ENCODE measurements at regions not wholly inside any gene's neighbourhood (a gene's known extent, or its start where the extent isn't known, plus 50 kb on each side); places are given as distances from the start of the nearest gene placed in this dataset.
"Not testable (repeated sequence)": the region's sequence is repeated elsewhere in the genome, so short reads cannot be mapped to it uniquely, and the experiment has no call there.

DNA sequence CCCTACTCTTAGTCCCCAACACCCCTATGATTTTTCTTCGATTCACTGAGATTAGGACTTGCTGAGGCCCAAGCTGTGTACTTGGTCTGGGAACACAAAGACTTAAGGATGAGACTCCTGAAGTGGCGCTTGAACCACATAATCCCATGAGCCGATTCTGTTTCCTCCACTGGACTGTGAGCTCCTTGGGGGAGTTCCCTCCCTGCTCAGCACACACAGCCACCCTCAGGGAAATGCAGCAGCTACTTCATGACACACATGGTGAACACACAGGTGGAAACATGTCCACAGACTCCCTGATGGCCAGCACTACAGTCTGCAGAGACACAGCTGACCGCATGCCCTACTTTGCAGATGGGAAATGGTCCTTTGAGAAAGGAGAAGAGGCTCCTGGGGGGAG lies 101.1 kb downstream of the C5orf15 start:
- Histone ChIP-seq H3K36me3 (ENCODE audit: insufficient read depth, low read length) (no peaks in the 10 kb centered on the region), H3K4me2 (ENCODE audit: low read length) (no peak overlapping the region), H3K9me3 (replicated peaks; ENCODE audit: low read length) (no peaks in the 10 kb centered on the region), H3K4me3 (ENCODE audit: low read length) (no peak overlapping the region), H3K9ac (ENCODE audit: low read depth, low read length) (no peak overlapping the region), H3K27me3 (ENCODE audit: control insufficient read depth, insufficient read depth, low read length) (peaks cover 45% of the 10 kb centered on the region), H3K4me1 (ENCODE audit: control insufficient read depth, insufficient read depth, low read length) (peaks cover 17% of the 10 kb centered on the region)

DNA sequence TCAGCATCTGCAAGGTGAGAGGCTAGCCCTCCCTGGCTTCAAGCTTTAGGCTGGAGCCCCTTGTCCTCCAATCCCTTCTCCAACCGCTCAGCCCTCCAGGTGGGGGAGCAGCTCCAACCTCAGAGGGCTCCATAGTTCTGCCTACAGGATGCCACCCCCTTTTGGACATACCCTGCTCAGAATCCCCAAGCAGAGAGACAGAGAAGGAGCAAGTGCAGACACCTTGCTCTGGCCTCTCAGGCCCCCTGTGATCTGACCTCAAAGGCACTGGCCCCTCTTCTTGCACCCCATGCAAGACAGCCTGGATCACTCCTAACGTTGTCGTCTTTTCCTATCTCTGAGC lies 101.6 kb downstream of the C5orf15 start:
- Histone ChIP-seq H3K4me3 (ENCODE audit: low read length) (no peak overlapping the region), H3K4me2 (ENCODE audit: low read length) (no peak overlapping the region), H3K9ac (ENCODE audit: low read depth, low read length) (no peak overlapping the region), H3K9me3 (replicated peaks; ENCODE audit: low read length) (no peaks in the 10 kb centered on the region), H3K36me3 (ENCODE audit: insufficient read depth, low read length) (no peaks in the 10 kb centered on the region), H3K27me3 (ENCODE audit: control insufficient read depth, insufficient read depth, low read length) (peaks cover 45% of the 10 kb centered on the region), H3K4me1 (ENCODE audit: control insufficient read depth, insufficient read depth, low read length) (peaks cover 17% of the 10 kb centered on the region)

DNA sequence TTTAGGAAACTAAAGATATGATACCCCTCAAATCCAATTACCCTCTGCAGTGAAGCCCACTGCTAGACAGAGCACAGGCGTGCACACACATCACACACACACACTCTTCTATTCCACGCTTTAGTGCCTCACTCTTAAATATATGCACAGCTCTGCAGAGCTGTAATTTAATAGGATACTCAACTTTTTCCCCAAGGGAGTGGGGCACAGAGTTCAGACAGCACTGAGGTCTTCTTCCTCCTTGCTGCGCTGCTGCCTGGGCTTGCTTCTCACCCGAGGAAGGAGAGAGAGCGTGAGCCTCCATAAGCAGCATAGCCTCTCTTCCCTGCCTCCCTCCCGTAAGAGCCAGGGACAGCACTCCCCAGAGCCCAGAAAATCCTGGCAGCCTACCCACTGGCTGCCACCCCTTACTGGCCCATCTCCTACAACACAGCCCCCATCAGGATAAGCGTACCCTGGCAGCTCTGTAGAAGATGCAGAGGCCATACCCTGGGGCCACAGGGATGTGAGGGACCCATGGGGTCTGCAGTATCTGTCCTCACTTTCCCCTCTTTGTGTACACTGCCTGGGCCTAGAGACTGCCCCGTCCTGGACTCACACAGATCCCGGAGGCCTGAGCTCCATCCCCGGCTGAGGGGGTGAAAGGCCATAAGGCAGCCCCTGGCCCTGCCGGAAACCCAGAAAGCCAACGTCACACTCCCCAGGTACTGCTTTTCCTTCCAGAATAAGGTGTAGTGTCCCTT lies 102.1 kb downstream of the C5orf15 start:
- H3K27me3 ChIP-seq (ENCODE audit: control insufficient read depth, insufficient read depth, low read length): peaks cover 45% of the 10 kb centered on the region
- no peak overlapping the region for H3K4me2 ChIP-seq (ENCODE audit: low read length)
- no peaks in the 10 kb centered on the region for H3K9me3 ChIP-seq (replicated peaks; ENCODE audit: low read length)
- no peak overlapping the region for H3K4me3 ChIP-seq (ENCODE audit: low read length)
- no peak overlapping the region for H3K9ac ChIP-seq (ENCODE audit: low read depth, low read length)
- peaks cover 17% of the 10 kb centered on the region for H3K4me1 ChIP-seq (ENCODE audit: control insufficient read depth, insufficient read depth, low read length)
- H3K36me3 ChIP-seq (ENCODE audit: insufficient read depth, low read length): no peaks in the 10 kb centered on the region

DNA sequence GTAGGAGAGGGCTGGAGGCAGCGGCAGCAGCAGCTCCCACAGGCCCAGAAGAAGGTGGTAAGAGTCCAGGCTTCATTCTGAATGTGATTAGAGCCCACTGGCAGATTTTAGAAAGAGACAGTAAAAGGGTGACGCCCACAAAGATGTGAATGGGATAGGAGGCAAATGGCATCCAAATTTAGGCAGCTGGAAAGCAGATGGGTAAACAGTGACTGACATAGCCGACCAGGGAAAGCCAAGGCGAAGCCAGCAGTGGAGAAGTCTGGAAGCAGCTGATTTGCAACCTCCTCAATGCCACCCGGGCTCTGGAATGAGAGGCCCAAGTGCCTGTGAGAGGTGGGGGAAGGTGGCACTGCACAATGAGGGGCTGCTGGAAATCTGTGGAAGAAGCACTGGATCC lies 103.3 kb downstream of the C5orf15 start:
- H3K9me3 ChIP-seq (replicated peaks; ENCODE audit: low read length): no peaks in the 10 kb centered on the region
- no peak overlapping the region for H3K4me2 ChIP-seq (ENCODE audit: low read length)
- H3K9ac ChIP-seq (ENCODE audit: low read depth, low read length): no peak overlapping the region
- peaks cover 38% of the 10 kb centered on the region for H3K27me3 ChIP-seq (ENCODE audit: control insufficient read depth, insufficient read depth, low read length)
- no peak overlapping the region for H3K4me3 ChIP-seq (ENCODE audit: low read length)
- peaks cover 7% of the 10 kb centered on the region for H3K4me1 ChIP-seq (ENCODE audit: control insufficient read depth, insufficient read depth, low read length)
- H3K36me3 ChIP-seq (ENCODE audit: insufficient read depth, low read length): no peaks in the 10 kb centered on the region

DNA sequence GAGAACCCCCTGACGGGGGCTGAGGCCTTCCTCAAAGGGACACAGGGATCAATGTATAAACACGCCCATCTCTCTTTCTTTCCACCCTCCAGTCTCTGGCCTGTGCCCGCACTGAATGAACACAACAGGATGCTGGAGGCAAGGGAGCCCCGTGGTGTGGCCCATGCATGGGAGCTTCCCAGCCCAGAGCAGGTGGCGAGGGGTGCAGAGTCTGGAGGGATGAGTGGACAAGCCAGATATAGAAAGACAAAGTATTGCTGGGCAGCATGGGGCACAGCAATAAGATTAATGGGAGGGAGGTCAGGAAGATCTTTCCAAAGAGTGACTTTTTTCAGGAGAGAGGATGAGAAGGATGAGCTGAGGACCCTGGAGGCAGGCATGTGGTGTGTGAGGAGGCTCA lies 103.7 kb downstream of the C5orf15 start:
- Histone ChIP-seq H3K9me3 (replicated peaks; ENCODE audit: low read length) (no peaks in the 10 kb centered on the region), H3K4me3 (ENCODE audit: low read length) (no peak overlapping the region), H3K4me2 (ENCODE audit: low read length) (no peak overlapping the region), H3K9ac (ENCODE audit: low read depth, low read length) (no peak overlapping the region), H3K4me1 (ENCODE audit: control insufficient read depth, insufficient read depth, low read length) (peaks cover 5% of the 10 kb centered on the region), H3K36me3 (ENCODE audit: insufficient read depth, low read length) (no peaks in the 10 kb centered on the region), H3K27me3 (ENCODE audit: control insufficient read depth, insufficient read depth, low read length) (peaks cover 33% of the 10 kb centered on the region)

DNA sequence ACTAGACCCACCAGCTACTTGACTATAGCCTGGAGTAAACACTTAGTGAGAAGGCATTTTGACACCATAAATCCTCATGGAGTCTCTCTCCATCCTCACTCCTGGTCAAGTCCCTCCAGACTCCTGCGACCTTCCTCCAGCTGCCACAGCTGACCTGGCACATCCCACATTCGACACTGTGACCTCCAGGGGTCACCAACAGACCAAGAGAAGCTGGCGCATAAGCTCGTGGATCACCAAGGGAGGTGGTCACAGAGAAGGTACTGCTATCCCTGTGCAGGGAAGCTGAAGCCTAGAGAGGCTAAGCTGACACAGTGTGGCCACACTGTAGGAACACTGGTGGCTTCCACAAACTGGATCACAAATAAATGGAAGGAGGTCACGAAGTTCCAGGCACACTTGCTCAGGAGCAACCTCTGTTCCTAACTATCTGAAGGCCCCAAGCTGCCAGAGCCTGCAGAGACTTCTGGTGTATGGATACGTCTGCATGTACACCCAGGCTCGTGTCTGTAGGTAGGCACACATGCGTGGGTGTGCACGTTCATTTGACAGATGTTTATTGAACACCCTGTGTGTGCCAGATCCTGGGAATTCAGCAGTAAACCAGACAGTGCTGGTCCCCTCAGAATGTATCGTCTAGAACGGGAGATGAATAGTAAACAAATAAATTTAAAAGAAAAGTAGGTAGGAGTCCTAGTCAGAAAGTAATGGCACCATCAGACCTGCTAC lies 104.4 kb downstream of the C5orf15 start:
- no peak overlapping the region for H3K4me2 ChIP-seq (ENCODE audit: low read length)
- no peaks in the 10 kb centered on the region for H3K9me3 ChIP-seq (replicated peaks; ENCODE audit: low read length)
- H3K27me3 ChIP-seq (ENCODE audit: control insufficient read depth, insufficient read depth, low read length): peaks cover 29% of the 10 kb centered on the region
- H3K9ac ChIP-seq (ENCODE audit: low read depth, low read length): no peak overlapping the region
- no peaks in the 10 kb centered on the region for H3K36me3 ChIP-seq (ENCODE audit: insufficient read depth, low read length)
- no peaks in the 10 kb centered on the region for H3K4me1 ChIP-seq (ENCODE audit: control insufficient read depth, insufficient read depth, low read length)
- no peak overlapping the region for H3K4me3 ChIP-seq (ENCODE audit: low read length)

DNA sequence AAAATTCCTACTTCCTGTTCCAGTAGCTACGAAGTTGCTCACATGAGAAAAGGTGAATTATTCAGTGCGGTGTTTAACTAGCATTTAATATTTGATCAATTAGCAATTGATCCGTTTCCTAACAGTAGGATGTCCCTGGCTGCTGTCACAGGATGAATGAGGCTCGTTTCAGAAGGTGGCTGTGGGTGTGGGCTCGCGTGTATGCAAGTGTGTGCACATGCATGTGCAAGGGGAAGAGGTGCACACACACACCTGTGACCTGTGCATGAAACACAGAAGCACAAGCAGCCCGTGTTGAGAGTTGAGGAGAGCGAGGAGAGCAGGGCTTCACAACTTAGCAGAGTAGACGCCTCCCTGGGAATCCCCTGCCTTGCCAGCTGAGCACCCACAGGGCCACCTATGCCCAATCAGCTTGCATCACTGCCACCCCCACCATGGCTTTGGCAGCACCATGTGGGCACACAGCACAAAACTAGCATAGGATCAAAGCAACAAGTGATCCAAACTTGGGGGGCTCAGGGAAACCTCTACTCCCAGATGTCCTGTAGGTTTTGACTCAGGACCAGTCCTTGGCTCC lies 107.2 kb downstream of the C5orf15 start:
- no peaks in the 10 kb centered on the region for H3K9me3 ChIP-seq (replicated peaks; ENCODE audit: low read length)
- H3K4me2 ChIP-seq (ENCODE audit: low read length): no peak overlapping the region
- no peak overlapping the region for H3K9ac ChIP-seq (ENCODE audit: low read depth, low read length)
- no peaks in the 10 kb centered on the region for H3K4me1 ChIP-seq (ENCODE audit: control insufficient read depth, insufficient read depth, low read length)
- no peak overlapping the region for H3K4me3 ChIP-seq (ENCODE audit: low read length)
- H3K36me3 ChIP-seq (ENCODE audit: insufficient read depth, low read length): no peaks in the 10 kb centered on the region
- peaks cover 29% of the 10 kb centered on the region for H3K27me3 ChIP-seq (ENCODE audit: control insufficient read depth, insufficient read depth, low read length)

DNA sequence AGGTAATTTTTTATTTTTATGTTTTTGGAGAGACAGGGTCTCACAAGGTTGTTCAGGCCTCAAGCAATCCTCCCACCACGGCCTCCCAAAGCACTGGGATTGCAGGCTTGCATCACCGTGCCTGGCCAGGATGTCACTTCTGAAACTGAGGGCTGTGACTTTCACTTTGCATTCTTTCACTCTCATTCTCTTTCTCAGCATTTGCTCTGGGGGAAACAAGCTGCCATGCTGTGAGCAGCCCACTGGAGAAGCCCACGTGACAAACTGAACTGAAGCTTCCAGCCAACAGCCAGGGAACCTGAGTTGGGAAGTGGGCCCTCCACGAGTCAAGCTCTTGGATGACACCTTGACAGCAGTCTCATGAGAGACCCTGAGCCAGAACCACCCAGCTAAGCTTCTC lies 109.4 kb downstream of the C5orf15 start:
- Histone ChIP-seq H3K27me3 (ENCODE audit: control insufficient read depth, insufficient read depth, low read length) (peaks cover 27% of the 10 kb centered on the region), H3K36me3 (ENCODE audit: insufficient read depth, low read length) (no peaks in the 10 kb centered on the region), H3K9me3 (replicated peaks; ENCODE audit: low read length) (no peaks in the 10 kb centered on the region), H3K4me3 (ENCODE audit: low read length) (no peak overlapping the region), H3K9ac (ENCODE audit: low read depth, low read length) (no peak overlapping the region), H3K4me1 (ENCODE audit: control insufficient read depth, insufficient read depth, low read length) (no peaks in the 10 kb centered on the region), H3K4me2 (ENCODE audit: low read length) (no peak overlapping the region)

DNA sequence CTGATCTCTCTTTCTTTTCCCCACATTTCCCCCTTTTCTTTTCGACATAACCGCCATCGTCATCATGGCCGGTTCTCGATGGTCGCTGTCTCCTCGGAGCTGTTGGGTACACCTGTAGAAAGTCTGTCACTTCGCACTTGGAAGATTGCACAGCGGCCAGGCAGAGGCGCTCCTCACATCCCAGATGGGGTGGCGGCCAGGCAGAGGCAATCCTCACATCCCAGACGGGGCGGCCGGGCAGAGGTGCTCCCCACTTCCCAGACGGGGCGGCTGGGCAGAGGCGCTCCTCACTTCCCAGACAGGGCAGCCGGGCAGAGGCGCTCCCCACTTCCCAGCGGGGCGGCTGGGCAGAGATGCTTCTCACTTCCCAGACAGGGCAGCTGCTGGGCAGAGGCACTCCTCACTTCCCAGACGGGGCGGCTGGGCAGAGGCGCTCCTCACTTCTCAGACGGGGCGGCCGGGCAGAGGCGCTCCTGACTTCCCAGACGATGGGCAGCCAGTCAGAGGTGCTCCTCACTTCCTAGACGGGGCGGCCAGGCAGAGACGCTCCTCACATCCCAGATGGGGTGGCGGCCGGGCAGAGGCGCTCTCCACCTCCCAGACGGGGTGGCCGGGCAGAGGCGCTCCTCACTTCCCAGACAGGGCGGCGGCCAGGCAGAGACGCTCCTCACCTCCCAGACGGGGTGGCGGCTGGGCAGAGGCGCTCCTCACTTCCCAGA lies 110.7 kb downstream of the C5orf15 start:
- H3K4me2 ChIP-seq (ENCODE audit: low read length); H3K9me3 ChIP-seq (replicated peaks; ENCODE audit: low read length); H3K9ac ChIP-seq (ENCODE audit: low read depth, low read length); H3K4me1 ChIP-seq (ENCODE audit: control insufficient read depth, insufficient read depth, low read length); H3K4me3 ChIP-seq (ENCODE audit: low read length); H3K36me3 ChIP-seq (ENCODE audit: insufficient read depth, low read length): not testable (repeated sequence)
- H3K27me3 ChIP-seq (ENCODE audit: control insufficient read depth, insufficient read depth, low read length): peaks cover 18% of the 10 kb centered on the region

DNA sequence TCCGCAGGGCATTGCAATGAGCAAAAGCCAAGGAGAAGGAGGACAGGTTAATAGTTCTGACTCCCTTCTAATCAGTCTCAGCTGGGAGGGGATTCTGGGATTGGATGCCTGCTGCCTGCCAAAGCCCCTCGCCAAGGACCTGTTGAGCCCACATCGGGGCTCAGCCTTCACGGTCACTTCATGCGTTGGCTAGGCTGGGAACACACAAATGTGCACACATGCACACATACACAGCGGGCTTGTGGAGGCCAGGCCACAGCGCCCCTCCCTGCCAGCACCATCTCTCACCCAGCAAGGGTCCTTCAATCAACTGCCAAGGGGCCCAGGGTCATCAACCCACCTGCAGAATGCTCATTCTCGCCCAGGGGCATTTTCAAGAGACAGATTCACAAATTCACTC lies 113.9 kb downstream of the C5orf15 start:
- H3K9me3 ChIP-seq (replicated peaks; ENCODE audit: low read length): no peaks in the 10 kb centered on the region
- no peak overlapping the region for H3K4me3 ChIP-seq (ENCODE audit: low read length)
- no peaks in the 10 kb centered on the region for H3K4me1 ChIP-seq (ENCODE audit: control insufficient read depth, insufficient read depth, low read length)
- no peaks in the 10 kb centered on the region for H3K36me3 ChIP-seq (ENCODE audit: insufficient read depth, low read length)
- H3K9ac ChIP-seq (ENCODE audit: low read depth, low read length): no peak overlapping the region
- no peak overlapping the region for H3K4me2 ChIP-seq (ENCODE audit: low read length)
- H3K27me3 ChIP-seq (ENCODE audit: control insufficient read depth, insufficient read depth, low read length): peaks cover 35% of the 10 kb centered on the region

DNA sequence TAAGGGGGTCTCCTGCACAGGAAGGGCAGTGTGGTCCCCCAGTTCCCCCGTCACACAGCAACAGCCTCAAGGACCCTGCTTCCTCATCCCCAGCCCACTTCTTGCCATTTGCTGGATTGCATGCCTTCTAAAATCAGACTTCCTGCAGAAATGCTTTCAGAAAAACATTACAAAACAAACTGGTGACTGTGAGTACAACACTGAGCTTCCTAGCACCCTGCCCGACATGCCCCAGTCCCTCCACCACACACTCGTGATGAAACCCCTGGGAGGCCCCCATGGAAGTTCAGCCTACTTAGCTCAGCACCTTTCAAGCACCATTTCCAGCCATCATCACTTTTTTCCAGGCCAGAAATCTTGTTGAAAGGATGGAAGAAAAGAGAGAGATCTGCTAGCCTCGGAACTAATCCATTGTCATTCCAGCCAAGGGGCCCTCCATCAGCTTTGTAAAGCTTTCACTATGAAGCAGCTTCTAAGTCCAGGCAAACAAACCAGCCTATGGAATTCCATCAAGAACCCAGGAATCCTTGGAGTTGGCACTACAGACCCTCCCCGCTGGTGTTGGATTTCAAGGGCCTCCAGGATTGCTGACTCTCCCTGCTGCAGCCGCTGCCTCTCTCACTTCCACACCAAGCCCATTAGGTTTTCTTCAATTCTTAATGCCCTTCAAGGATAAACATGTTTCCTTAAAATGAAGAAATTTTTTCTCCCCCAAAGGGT lies 114.6 kb downstream of the C5orf15 start:
- Histone ChIP-seq H3K4me1 (ENCODE audit: control insufficient read depth, insufficient read depth, low read length) (no peaks in the 10 kb centered on the region), H3K9ac (ENCODE audit: low read depth, low read length) (no peak overlapping the region), H3K4me2 (ENCODE audit: low read length) (no peak overlapping the region), H3K27me3 (ENCODE audit: control insufficient read depth, insufficient read depth, low read length) (peaks cover 35% of the 10 kb centered on the region), H3K9me3 (replicated peaks; ENCODE audit: low read length) (no peaks in the 10 kb centered on the region), H3K36me3 (ENCODE audit: insufficient read depth, low read length) (no peaks in the 10 kb centered on the region), H3K4me3 (ENCODE audit: low read length) (no peak overlapping the region)
